ENCODE measurements at regions not wholly inside any gene's neighbourhood (a gene's known extent, or its start where the extent isn't known, plus 50 kb on each side); places are given as distances from the start of the nearest gene placed in this dataset.

DNA sequence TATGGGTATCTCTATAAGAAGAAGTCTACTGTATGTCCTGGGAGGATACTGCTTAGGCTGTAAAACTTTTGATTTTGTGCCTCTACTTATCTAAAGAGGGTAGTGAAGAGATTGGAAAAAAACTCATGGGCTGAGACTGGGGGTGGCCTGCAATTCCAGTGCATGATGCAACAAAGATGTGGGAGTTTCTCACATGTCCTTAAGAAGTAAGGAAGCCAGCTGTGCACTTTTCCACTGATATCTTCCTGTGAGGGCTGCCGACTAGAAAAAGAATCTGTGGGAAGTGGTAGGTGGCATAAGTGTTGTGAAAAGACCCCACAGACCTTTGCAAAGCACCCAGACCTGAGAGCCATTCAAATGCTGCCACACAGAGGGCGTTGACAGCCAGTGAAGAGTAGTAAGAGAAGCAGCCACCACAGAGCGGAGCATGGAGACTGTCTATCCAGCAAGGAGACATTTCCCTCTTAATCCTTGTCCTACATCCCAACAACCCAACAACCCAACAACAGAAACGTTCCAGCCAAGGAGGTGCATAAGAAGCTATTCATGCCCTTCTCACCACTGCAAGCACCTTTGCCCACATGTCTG is 65.1 kb downstream of the PFDN4 start:
- no peak overlapping the region for H3K4me3 ChIP-seq (IDR thresholded peaks at IDR 0.05; ENCODE audit: insufficient read depth, low read depth, low read length)
- H3K9ac ChIP-seq: no peak overlapping the region
- no peaks in the 10 kb centered on the region for H3K36me3 ChIP-seq (ENCODE audit: insufficient read depth)
- no peaks in the 10 kb centered on the region for H3K79me2 ChIP-seq (ENCODE audit: insufficient read depth, low read depth)
- no peaks in the 10 kb centered on the region for H3K4me1 ChIP-seq (ENCODE audit: low read depth, poor library complexity, severe bottlenecking)
- no peaks in the 10 kb centered on the region for H3K27me3 ChIP-seq (ENCODE audit: insufficient read depth, low read depth)
- H3K4me2 ChIP-seq: no peak overlapping the region
- no peak overlapping the region for H2AFZ ChIP-seq (ENCODE audit: low read depth)
- no peak overlapping the region for H3K27ac ChIP-seq
- H4K20me1 ChIP-seq (ENCODE audit: insufficient read depth): no peaks in the 10 kb centered on the region
- TF ChIP-seq, protein P1, sequence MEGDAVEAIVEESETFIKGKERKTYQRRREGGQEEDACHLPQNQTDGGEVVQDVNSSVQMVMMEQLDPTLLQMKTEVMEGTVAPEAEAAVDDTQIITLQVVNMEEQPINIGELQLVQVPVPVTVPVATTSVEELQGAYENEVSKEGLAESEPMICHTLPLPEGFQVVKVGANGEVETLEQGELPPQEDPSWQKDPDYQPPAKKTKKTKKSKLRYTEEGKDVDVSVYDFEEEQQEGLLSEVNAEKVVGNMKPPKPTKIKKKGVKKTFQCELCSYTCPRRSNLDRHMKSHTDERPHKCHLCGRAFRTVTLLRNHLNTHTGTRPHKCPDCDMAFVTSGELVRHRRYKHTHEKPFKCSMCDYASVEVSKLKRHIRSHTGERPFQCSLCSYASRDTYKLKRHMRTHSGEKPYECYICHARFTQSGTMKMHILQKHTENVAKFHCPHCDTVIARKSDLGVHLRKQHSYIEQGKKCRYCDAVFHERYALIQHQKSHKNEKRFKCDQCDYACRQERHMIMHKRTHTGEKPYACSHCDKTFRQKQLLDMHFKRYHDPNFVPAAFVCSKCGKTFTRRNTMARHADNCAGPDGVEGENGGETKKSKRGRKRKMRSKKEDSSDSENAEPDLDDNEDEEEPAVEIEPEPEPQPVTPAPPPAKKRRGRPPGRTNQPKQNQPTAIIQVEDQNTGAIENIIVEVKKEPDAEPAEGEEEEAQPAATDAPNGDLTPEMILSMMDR (conservative IDR thresholded peaks at IDR 0.05; ENCODE audit: low read depth, low read length): no peak

DNA sequence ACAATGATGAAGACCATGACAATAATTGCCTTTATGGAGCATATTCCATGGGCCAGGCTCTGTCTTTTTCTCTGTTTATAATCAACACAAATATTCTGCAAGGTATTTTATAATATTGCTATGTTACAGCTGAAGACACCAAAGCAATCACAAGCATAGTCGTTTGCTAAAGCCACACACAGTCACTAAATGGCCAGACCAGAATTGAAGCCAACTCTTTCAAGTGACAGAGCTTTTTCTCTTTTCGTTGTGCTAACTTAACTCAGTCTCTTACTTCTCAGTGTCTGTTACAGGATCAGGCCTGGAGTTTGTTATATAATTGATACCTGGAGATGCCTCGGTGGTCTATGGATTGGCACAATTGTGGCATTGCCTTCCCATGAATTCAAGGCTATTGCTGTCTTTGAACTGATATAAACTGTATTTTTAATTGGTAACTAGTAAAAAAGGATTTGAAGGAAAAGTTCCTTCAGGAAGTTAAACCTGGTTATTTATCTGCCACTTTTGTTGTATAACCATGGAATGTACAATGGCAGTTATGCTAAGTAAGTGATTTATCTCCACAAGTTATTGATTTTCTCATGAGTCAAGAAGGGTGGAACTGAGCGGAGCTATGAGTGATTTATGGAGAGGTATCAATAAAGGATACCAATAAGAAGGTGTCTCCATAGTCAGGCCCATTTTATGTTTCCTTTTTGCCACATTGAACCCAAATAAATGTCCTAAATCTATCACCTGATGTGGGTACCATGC is 67.6 kb downstream of the PFDN4 start:
- Histone ChIP-seq H3K27ac (no peak overlapping the region), H3K79me2 (ENCODE audit: insufficient read depth, low read depth) (no peaks in the 10 kb centered on the region), H4K20me1 (ENCODE audit: insufficient read depth) (no peaks in the 10 kb centered on the region), H3K4me1 (ENCODE audit: low read depth, poor library complexity, severe bottlenecking) (no peaks in the 10 kb centered on the region), H3K4me3 (IDR thresholded peaks at IDR 0.05; ENCODE audit: insufficient read depth, low read depth, low read length) (no peak overlapping the region), H3K9ac (no peak overlapping the region), H3K36me3 (ENCODE audit: insufficient read depth) (no peaks in the 10 kb centered on the region), H3K4me2 (no peak overlapping the region), H3K27me3 (ENCODE audit: insufficient read depth, low read depth) (no peaks in the 10 kb centered on the region), H2AFZ (ENCODE audit: low read depth) (no peak overlapping the region)
- TF ChIP-seq, protein P1 (conservative IDR thresholded peaks at IDR 0.05; ENCODE audit: low read depth, low read length): no peak

DNA sequence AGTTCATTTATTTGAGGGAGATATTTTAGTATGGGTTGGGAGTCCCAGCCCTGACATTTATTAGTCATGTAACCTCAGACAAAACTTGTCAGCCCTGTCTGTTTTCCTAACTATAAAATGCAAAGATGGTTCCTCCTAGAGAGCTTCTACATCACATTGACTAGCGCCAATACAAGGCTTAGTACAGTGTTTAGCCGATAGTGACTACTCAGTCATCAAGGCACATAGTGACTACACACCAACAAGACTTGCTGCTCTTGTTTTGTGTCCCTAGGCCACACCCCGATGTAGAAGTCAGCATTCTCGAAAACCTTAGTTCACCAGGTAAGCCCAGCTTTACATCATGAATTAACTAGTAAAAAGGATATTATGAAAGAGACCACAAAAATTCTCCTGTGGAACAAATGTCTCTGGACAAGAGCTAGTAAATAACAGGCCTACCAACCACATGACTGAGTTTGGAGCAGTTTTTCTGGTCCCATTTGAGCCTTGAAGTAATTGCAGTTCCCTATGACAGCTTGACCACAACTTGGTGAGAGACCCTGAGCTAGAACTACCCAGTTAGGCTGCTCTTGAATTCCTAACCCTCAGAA is 68.8 kb downstream of the PFDN4 start:
- H3K27me3 ChIP-seq (ENCODE audit: insufficient read depth, low read depth): no peaks in the 10 kb centered on the region
- TF ChIP-seq, protein P1 (conservative IDR thresholded peaks at IDR 0.05; ENCODE audit: low read depth, low read length): no peak
- H3K4me2 ChIP-seq: no peak overlapping the region
- H3K9ac ChIP-seq: no peak overlapping the region
- H2AFZ ChIP-seq (ENCODE audit: low read depth): no peak overlapping the region
- H3K27ac ChIP-seq: no peak overlapping the region
- H4K20me1 ChIP-seq (ENCODE audit: insufficient read depth): no peaks in the 10 kb centered on the region
- no peak overlapping the region for H3K4me3 ChIP-seq (IDR thresholded peaks at IDR 0.05; ENCODE audit: insufficient read depth, low read depth, low read length)
- no peaks in the 10 kb centered on the region for H3K4me1 ChIP-seq (ENCODE audit: low read depth, poor library complexity, severe bottlenecking)
- no peaks in the 10 kb centered on the region for H3K36me3 ChIP-seq (ENCODE audit: insufficient read depth)
- no peaks in the 10 kb centered on the region for H3K79me2 ChIP-seq (ENCODE audit: insufficient read depth, low read depth)

DNA sequence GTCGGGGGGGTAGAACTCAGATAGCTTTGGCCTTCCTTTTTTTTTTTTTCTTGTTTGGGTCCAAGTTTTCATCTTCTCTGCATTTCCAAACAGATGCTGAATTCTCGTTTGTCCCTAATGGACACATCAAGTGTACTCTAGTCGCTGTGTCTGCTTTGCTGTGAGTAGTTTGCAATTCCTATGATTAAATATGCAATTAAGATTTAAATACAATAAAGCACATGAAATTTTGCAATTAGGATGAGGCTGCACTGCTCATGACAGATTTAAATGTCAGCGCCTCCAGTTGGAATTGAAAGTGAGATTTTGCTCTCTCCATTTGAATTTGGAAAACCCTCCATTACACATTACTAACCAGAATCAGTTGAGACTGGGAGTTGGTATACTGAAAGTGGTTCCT is 70.4 kb downstream of the PFDN4 start:
- no peak overlapping the region for H3K4me2 ChIP-seq
- H2AFZ ChIP-seq (ENCODE audit: low read depth): no peak overlapping the region
- H3K4me3 ChIP-seq (IDR thresholded peaks at IDR 0.05; ENCODE audit: insufficient read depth, low read depth, low read length): no peak overlapping the region
- H3K27ac ChIP-seq: no peak overlapping the region
- no peaks in the 10 kb centered on the region for H3K79me2 ChIP-seq (ENCODE audit: insufficient read depth, low read depth)
- H3K27me3 ChIP-seq (ENCODE audit: insufficient read depth, low read depth): no peaks in the 10 kb centered on the region
- no peak overlapping the region for H3K9ac ChIP-seq
- no peaks in the 10 kb centered on the region for H4K20me1 ChIP-seq (ENCODE audit: insufficient read depth)
- no peaks in the 10 kb centered on the region for H3K4me1 ChIP-seq (ENCODE audit: low read depth, poor library complexity, severe bottlenecking)
- no peaks in the 10 kb centered on the region for H3K36me3 ChIP-seq (ENCODE audit: insufficient read depth)
- TF ChIP-seq, protein P1 (conservative IDR thresholded peaks at IDR 0.05; ENCODE audit: low read depth, low read length): no peak

All from KMS-11 (cell line).